ENCODE measurements at regions not wholly inside any gene's neighbourhood (a gene's known extent, or its start where the extent isn't known, plus 50 kb on each side); places are given as distances from the start of the nearest gene placed in this dataset.
A peak's percentile ranks its signal among the peaks of the same experiment; 100 is the strongest.
"Not testable (repeated sequence)": the region's sequence is repeated elsewhere in the genome, so short reads cannot be mapped to it uniquely, and the experiment has no call there.

- no peak for DNase-seq
Measured at GRCh38 chr1:148354913-148355308, 128.2 kb downstream of the PPIAL4G start.

GRCh38 chr1:148354284-148354912 is 128.7 kb downstream of the PPIAL4G start:
- no peak for DNase-seq

GRCh38 chr1:148353461-148354283 is 129.4 kb downstream of the PPIAL4G start:
- DNase-seq: peak; percentile 44

DNA sequence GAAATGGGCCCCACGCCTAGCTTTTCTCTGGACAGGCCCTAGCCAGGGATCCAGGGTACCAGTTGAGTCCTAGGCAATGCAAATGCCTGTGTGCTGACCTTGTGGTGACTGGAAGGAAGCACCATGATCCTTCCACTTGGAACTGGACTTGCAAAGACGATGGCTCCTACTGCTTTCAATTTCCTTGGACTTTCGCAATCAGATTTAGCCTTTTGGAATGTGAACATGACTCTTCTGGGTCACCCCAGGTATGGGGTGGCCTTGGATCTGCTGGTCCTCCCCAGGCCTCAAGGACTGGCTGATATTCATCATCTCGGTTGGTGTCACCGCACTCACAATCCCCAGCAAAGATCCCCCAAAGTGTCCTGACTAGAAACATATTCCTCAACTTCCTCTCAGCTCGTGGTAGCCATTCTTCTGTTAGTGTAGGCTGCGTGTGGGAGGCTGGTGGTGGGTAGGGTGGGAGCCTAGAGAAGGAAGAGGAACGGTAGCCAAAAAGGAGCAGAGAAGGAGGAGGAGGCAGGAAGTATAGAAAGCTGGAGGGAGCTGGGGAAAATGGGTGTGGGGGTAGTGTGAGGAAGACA is 130.5 kb downstream of the PPIAL4G start:
- no peak for DNase-seq

DNA sequence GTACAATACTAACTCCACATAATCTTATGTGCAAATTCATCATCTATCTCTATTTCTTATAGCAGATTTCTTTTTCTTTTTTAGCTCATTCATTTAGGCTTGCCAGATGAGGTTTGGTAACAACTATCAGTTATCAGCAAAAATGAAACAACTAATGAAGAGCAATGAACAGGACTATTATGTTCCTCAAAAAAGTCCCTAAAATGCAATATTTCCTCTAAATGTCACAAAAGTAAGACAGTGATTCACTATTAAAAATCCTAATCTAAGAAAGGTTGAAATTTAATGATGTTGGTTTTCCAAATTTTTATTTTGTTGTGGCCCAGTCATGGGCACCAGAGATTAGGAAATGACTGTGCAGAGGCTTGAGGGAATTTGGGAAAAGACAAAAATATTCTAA is 135.3 kb downstream of the PPIAL4G start:
- DNase-seq: no peak

DNA sequence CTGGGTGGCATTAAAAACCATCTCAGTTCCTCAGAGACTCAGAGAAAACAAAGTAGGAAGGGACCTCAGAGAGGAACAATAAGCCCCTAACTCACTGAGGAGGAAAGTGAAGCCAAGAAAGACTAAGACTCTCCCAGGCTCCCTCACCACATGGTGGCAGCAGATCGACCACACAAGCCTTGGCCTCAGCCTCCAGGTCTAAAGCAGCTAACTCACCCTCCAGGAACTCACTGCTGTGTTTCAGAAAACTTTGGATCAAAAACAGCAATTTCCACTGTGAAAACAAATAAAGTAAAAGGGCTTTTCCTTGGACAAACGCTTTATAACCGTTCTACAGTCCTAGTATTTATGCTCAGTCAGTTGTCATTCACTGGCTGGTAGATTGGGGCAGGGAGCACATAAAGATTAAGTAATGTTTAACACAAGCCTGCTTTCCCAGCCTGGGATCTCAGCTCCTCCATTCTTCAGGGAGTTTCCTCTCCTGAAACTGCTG is 137.4 kb downstream of the PPIAL4G start:
- peak; percentile 47 for DNase-seq

- DNase-seq: not testable (repeated sequence)
Measured at GRCh38 chr1:148344651-148345050, 138.5 kb downstream of the PPIAL4G start.

DNA sequence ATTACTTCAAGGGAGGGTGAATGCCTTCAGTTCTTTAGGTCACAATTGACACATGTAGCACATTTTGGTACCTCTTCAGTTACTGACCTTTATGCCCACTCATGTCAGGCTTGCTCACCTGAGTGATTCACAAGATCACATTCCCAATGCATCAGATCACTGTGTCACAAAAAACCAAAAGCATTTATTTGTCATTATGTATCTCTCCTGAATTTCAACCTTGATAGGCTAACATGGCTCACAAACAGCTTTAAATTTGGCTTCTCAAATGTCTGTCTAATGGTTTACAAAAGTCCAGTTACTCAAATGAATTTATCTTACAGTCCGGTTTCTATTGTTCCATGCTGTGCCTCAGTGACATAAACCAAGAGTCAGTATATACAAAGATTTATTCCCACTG is 141.4 kb downstream of the PPIAL4G start:
- not testable (repeated sequence) for DNase-seq

- DNase-seq: peak; percentile 9
Measured at GRCh38 chr1:148336121-148336918, 146.8 kb downstream of the PPIAL4G start.

DNA sequence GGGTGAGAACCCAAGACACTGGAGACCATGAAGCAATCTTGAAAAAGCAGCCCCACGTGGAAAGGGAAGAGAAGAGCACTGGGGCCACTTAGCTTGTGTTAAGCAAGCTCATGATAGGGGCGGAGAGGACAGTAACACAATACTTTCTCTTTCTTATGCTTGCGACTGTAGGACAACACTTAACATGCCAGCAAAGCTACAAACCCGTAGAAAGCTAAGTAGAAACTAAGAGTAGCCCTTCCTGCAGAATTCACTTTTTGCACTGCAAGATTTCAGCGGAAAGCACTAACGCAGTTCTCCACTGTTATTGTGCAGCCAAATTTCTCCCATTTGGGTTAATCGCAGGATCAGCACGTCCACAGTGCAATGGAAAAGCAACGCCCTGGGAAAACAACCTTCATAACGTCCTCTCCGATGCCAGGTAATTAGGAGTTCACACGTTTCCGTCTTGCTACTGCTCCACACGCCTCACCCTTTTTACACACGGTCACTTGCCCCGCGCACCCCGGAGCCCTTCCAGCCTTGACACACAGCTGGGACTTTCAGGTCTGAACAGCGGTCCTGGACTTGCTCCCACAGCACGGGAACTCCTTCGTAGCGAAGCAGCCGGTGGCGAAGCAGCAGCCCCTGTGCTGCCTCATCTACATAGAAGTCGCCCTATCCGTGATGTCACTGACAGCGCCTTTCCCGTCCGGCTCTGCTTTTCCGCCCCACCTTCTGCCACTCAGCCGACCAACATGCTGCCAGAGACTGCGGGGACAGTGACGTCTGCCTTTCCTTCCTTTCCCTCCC is 148.6 kb downstream of the PPIAL4G start:
- DNase-seq: peak; percentile 98

DNA sequence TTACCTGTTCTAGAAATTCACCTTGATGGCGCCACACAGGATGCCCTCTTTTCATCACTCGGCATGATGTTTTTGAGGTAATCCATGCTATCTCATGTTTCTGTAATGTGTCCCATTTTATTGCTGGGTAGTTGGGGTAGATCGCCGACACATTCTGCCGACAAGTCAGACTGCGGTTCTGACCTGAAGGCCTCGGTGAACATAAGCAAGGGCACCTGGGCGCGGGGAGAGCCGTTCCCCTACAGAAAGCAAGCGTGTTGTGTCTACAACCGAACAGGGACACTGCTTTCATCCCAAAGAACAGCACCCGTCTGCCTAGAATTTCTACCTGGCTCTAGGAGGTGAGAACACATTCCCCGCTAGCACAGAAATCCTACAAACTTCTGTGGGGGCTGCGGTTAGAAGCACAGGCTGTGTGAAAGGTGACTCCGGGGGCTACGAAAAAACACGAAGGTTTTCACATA is 149.2 kb downstream of the PPIAL4G start:
- DNase-seq: peak; percentile 75

DNA sequence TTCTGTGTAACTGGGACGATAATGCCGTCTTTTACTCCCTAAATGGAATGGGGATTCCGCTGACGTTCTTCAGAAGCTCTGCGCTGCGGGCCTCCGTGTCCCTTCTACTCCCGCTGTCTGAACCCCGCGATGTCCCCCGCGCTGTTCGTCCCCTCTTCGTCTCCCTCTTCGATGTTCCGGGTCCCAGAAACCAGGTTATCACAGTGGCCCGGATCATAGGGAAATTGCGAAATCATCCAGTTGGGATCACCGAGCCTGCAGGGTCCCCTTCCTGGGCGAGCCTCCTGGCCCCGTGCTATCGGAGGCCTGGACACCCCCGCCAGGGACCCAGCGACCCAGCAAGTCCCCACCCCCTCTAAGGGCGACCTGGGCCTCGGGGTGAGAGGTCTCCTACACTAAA is 154.2 kb downstream of the PPIAL4G start:
- DNase-seq: no peak

DNA sequence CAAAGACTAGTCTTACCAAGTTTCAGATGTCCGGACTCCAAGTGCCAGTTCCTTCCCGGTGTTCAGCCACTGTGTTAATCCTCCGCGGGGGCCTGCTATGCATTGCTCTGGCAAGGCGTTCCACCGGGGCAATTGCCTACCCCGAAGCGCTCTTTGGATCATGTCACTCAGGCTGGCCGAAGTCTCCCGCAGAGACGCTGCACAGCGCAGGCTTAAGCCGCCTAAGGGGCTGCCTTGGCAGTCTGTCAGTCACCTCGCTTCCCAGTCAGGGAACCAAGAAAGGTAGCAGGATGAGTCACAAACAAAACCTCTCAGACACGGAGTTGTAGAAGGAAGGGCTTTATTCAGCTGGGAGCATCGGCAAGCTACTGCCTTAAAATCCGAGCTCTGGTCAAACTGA is 158.1 kb downstream of the PPIAL4G start:
- not testable (repeated sequence) for DNase-seq

DNA sequence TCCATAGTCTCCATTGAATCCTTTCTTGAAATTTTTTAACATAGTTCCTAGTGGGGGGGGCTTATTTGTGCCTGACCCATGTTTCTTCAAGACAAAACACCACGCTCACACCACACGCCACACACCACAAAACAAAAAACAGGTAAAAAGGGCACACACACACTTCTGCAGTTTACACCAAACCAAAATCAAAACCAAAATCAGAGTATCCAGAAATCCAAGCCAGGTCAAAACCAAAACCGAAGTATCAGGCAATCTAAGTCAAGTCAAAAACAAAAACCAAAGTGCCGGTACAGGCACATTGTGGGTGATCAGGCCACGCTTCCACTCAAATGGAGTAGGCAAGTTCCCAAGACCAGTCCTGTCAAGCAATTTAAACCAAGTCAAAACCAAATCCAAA is 158.6 kb downstream of the PPIAL4G start:
- not testable (repeated sequence) for DNase-seq

DNA sequence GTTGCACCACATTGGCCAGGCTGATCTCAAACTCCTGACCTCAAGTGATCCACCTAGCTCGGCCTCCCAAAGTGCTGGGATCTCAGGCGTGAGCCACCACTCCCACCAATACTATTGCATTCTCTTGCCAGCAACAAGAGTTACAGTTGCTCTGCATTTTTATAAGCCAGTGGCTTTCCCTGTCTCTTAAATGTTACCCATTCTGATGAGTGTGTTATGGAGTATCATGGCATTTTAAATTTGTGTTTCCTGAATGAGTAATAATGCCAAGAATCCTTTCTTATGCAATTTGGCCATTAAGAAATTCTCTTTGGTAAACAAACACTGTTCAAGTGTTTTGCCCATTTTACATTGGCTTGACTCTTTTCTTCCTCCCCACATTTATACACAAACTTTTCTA is 163.0 kb downstream of the PPIAL4G start:
- not testable (repeated sequence) for DNase-seq

DNA sequence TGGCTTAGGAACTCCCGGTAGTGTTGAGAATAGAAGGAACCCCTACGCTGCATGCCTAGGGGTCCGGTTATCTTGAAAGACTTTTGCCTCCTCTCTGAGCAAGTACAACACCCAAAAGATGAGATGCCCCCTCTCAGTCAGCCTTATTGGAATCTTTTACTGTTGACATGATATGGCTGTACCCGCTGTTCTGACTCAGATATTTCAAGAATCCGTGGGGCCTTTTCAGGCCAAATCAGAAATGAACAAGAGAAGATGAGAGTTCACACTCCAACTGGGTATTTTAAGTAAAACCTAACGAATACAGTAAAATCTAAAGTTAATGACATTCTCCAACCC is 164.2 kb downstream of the PPIAL4G start:
- no peak for DNase-seq

DNA sequence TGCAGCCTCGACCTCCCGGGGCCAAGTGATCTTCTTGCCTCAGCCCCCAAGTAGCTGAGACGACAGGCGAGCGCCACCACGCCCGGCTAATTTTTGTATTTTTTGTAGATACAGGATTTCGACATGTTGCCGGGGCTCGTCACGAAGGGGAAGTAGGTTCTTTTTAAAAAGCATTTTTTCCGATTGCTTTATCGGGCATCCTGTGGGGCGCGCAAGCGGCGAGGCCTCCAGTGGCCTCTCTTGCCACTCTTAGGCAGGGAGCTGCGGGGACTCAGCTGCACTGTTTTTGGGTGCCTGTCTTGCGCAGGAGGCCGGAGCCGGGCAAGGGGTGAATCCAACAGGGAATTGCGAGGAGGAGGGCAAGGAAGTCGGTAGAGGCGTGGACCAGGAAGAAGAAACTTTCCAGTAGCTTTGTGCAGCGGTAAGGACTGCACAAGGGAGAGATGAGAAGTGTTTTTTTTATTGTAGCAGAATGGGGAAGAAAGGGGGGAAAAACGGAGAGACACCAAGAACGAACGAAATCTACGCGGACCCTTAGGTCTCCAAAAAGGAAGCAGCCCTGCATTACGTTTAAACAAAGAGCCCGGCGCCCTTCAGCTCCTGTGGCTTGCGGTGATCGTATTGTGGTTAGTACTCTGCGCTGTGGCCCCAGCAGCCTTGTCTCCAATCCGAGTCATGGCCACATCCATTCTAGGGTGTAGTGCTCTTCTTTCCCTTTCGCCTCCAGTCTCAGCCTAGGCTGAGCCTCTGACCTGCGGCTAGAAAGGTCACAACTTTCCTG is 164.8 kb downstream of the PPIAL4G start:
- no peak for DNase-seq

DNA sequence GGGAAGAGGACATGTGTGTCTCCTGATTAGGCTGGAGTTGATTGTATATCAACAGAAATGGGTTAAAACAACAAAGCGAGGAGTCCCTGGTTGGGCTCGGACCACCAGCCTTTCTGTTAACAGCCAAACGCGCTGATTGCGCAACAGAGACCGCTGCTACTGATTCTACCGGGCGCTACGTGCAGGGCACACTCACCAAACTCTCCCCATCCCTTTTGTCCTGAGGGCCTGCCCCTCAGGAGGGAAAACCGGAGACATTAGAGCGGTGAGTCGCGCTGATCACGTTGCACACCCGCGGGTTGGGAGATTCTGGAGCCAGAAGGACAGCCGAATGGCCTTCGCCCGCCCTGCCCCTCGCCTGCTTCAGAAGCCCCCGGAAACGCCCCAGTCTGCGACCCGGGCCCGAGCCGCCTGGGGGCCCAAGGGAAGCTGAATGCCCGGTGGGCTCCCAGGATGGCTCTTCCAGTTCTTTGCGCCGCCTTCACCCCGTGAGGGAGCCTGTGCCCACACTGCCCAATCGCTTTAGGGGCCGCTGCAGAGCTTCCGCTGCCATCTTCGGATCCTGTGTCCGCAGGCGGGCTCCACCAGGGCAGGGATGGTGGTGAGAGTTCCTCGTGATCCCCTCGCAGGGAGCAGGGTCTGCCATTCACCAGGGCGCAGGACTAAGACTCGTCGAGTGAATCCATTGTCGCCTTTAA is 165.4 kb upstream of the NBPF11 start:
- no peak for DNase-seq

DNA sequence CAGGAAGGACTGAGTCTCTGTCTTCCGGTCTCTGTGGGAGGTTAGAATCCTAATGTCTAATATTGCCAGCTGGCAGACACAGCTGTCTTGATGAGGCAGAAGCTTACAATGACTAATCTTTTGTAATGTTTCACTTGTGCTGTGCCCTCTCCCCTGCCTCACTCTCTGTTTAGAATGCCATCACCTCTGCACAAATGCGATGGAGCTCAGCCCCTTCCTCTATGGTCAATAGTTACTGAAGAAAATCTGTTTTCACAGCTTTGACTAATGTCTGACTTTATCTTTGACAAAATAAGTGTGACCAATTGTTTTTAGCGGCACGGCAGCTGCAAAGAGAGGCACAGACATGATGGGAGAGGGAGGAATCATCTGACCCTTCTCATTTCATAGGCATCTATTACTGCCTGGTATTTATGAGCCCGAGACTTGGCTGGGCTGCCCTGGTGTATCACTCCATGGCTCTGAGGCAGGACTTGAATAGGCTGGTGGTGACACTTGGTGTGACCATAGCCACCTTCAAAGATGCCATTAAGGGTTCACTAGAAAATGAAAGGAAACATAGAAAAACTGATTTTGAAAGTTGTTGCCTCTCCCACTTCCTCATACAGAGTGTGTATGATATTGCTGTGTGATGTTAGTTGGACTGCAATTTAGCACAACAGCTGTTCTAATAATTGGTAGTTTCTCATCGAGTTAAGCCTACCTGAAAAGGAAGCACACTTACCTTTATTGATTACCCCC is 163.2 kb upstream of the NBPF11 start:
- DNase-seq: no peak

DNA sequence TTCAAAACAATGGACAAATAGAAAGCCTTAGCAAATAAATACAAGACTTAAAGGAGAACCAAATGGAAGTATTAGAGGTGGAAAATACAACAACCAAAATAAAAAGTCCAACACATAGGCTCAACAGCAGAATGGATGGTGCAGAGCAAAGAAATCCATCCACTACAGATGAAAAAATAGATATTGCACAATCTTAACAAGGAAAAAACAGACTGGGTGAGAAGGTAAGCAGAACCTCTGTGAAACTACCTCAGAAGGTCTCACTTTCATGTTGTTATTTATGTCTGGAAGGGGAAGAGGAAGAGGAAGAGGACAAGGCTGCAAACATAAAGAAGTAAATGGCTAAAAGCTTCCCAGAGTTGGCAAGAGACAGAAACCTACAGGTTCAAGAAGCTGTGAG is 158.7 kb upstream of the NBPF11 start:
- no peak for DNase-seq

Data from DMS53 (cell line).